Fibroblast of gingiva (primary cell): ENCODE measurements at regions not wholly inside any gene's neighbourhood (a gene's known extent, or its start where the extent isn't known, plus 50 kb on each side); places are given as distances from the start of the nearest gene placed in this dataset.
"Not testable (repeated sequence)": the region's sequence is repeated elsewhere in the genome, so short reads cannot be mapped to it uniquely, and the experiment has no call there.

Experiments
- DNase-seq: peaks from one replicate; pipeline ENCODE4 v3.0.0-alpha.2; 2011; ENCODE audit warnings: low read depth

DNA sequence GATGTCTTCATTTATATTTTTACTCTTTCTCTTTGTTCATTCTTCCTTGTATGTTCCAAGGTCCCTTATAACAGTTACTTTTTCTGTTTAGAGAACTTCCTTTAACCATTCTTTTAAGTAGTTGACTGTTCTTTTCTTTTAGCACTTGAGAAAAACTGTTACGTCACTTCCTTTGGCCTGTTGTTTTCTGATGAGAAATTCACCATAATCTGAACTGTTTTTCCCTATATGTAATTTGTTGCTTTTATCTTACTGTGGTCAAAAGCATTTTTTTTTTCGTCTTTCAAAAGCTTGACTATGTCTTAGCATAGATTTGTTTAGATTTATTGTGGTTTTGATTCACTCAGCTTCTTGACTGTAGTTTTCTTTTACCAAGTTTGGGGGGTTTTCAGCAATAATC is 1660.3 kb upstream of the PCDH10 start:
- DNase-seq: no peak

GRCh38 chr4:131496211-131496610 is 1652.9 kb upstream of the PCDH10 start:
- DNase-seq: not testable (repeated sequence)

DNA sequence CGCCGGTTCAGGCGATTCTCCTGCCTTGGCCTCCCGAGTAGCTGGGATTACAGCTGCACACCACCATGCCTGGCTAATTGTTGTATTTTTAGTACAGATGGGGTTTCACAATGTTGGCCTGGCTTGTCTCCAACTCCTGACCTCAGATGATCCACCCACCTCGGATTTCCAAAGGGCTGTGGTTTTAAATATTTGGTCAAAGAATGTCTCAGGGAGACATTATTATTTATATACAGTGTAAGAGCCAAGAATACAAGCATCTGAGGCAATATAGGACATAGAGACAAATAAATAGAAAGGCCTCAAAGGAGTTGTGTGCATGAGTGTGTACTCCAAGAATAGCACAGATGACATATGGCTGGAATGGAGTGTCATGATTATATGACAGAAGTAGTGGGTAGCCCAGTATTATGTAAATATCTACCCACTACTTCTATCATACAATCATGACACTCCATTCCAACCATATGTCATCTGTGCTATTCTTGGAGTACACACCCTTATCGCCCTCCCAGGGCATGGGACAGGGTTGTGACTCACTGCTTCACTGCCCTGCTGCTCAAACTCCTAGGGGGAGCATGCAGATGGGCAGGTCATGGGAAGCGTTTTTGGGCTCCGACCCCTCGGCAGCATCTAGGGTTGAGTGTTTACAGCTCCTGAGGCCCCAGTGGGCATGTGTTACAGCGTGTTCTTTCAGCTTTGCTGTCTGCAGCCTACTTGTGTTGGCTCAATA is 1649.8 kb upstream of the PCDH10 start:
- peak; percentile 64 for DNase-seq

DNA sequence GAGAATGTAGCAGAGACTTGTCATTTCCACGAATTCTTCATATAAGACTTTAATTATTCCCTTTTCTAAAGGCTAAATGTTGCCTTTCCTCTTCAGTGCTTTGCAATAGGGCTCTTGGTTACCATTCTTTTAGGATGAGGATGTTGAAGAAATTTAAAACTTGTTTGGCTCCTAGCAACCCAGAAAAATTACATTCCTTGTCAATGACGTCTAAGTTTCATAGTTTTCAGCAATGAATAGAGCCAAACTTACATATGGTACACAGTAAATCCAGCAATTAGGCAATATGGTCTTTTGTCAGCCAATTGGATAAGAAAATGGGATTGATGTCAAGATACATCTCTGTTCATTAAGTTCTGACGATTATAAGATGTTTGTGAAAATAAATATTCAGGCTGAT is 1639.6 kb upstream of the PCDH10 start:
- DNase-seq: peak; percentile 56

GRCh38 chr4:131526686-131527085 is 1622.4 kb upstream of the PCDH10 start:
- no peak for DNase-seq

DNA sequence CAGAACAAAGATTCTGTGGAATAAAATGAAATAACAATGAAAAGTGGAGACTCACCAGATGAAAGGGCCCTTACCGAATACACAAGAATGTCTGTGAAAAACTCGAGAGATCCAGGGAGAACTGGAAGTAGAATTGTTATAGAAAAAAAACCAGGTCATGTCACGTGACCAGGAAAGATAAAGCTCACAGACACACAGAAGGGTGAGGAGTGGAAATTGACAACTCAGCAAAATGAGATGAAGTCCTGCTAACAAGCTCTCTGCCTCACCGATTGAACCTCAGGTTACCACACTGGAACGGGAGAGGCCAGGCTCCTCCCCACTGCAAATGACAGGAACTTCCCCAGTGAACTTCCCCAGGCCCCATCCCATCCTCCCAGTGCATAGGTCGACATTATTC is 1618.0 kb upstream of the PCDH10 start:
- DNase-seq: no peak

- DNase-seq: no peak
These were observed 1614.0 kb upstream of the PCDH10 start for GRCh38 chr4:131534944-131535645.

DNA sequence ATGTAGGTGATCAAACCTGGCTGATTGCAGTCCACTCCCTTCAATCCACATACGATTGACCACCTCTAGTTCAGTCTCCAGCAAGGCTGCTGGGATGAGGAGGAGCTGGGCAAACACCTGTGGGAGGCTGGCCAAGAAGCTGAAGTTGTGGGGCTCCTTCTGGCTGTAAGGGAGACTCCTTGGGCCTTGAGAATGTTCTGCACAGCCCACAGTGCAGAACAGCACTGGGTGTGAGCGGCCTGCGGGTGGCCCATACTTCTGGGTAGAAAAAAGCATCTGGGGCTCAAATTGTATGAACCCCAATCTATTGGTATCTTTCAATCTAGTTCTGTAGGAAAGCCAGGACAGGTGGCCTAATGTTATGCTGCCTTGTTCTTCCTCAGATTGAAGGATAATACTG is 1608.8 kb upstream of the PCDH10 start:
- no peak for DNase-seq

DNA sequence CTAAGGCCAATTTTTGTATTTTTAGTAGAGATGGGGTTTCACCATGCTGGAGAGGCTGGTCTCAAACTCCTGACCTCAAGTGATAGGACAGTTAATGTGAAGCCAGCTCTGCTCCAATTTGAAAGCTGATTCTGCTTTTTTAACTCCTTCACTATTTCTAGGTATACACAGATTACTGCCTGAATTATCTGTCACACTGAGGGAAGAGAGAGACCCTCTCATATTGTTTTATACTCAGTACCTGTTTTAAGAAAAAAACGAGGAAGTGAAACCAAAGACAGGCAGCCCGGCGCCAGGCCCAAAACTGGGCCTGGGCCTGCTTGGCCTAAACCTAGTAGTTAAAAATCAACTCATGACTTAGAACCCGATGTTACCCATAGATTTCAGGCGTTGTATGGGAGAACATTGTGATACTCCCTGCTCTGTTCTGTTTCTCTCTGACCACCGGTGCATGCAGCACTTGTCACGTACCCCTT is 1601.5 kb upstream of the PCDH10 start:
- DNase-seq: no peak

DNA sequence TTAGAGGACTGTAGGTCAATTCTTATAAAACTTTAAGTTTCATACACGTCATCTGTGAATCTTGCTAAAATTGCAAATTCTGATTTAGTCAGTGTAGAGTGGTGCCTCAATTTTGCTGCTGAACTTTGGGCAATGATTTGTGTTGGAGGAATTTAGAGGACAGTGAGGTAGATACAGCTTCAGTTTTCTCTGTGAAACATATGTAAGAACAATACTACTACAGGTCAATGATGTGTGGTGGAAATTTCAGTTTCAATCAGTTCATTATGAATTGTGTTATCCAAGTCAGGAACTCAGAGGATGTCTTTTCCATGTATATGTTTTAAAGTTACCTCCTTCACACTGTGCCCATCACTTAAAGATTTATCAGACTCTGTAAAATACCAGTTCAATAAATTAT is 1597.8 kb upstream of the PCDH10 start:
- DNase-seq: no peak

DNA sequence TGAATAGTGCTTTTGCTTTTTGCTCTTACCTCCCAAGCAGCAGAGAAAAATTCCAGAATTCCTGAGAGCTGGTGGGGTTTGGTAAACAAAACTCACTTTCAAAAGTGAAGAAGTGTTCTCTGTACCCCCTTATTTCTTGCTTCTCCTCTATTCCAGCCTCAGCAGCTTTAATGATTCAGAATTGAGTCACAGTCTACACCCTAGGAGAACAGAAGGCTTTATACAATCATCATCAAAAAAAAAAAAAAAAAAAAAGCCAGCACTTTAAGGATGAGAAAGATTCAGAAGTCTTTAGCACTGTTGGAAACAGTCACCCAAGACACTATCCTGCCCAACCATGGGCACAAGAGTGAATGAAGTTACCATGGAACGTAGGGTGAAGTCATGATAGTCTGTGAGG is 1583.1 kb upstream of the PCDH10 start:
- DNase-seq: no peak

GRCh38 chr4:131584587-131584986 is 1564.5 kb upstream of the PCDH10 start:
- no peak for DNase-seq

DNA sequence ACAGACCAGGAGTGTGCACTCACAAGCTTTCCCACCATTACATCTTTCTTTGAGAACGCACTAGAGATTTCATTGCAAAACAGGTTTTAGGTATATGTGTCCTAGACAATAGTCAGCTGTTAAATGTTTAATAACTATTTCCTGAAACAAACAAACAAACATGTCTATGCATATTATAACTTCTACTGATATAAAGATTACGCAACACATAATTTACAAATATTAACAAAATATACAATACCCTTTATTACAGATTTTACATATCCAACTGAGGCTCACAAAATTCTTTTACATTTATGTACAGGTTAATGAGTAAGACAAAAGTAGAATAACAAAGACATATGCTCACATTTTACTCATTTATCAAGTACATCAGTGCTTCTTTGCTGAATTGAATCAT is 1554.0 kb upstream of the PCDH10 start:
- no peak for DNase-seq

DNA sequence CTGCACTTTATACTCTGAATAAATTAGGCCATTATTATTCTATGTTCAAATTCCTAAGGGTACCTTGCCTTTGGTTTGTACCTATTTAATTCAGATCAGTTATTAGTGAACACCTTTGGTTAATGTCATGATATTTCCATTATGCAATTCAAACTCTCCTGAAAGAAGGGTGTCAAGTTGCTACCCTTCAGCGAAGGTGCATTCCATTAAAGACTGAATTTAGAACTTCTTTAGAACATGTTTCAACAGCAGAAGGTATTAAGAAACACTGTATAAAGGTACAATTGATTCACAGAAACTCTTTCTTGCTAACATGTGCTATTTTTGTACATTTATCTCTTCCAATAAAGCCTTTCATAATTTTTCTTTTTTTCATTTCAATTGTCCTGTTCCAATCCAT is 1545.4 kb upstream of the PCDH10 start:
- DNase-seq: no peak

- DNase-seq: no peak
These were observed 1540.1 kb upstream of the PCDH10 start for GRCh38 chr4:131609039-131609438.

DNA sequence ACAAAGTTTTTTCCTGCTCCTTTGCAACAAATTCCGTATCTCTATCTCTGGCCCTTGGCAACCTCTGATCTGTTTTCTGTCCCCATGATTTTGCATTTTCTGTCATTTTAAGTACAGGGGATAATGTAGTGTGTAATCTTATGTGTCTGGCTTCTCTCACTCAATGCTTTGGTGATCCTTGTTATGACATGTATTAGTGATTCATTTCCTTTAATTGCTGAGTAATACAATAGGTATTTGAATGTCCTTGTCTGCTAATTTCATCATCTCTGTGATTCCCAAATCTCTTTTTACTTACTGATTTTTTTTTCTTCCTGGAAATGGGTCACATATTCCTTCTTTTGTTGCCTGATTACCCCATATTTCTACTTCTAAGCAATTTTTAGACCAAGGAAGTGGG is 1538.6 kb upstream of the PCDH10 start:
- peak; percentile 34 for DNase-seq

DNA sequence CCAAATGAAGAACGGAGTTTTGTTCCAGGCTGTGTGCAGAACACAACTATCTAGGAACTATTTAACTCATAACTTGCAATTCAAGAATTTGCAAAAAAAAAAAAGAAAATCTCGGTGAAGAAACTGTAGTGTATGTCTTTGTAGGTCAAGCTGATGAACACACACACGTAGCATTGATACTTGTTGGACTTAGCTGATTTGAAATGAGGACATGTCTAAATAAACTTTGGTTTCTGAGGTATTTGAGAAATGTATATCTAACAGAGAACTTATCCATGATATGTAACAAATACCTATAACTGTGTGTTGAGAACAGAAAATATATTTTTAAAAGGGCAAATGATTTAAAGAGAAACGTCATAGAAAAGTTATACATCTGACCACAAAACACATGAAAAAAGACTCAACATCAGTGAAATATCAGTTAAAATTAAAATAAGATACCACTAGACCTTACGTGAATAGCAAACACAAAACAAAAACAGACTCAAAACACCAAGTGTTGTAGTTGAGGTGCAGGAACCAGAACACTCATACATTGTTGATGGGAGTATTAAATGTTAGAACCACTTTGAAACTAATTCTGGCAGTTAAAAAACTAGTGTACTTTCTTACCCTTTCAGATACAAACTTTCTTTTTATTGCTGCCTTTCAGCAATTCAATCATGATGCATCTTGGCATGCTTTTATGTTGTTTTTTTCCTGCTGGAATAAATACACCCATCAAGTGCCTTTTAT is 1535.8 kb upstream of the PCDH10 start:
- no peak for DNase-seq

- DNase-seq: no peak
These were observed 1535.3 kb upstream of the PCDH10 start for GRCh38 chr4:131613824-131614216.

DNA sequence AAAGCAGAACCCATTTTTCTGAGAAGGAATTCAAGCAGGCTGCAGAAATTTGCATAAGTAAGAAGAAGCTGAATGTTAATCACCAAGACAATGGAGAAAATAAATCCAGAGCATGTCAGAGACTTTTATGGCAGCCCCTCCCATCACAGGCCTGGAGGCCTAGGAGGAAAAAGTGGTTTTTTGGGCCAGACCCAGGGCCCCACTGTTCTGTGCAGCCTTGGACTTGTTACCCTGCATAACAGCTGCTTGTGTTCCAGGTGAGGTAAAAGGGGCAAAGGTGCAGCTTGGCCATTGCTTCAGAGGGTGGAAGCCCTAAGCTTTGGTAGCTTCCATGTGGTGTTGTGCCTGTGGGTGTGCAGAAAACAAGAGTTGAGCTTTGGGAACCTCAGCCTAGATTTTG is 1516.2 kb upstream of the PCDH10 start:
- no peak for DNase-seq

- no peak for DNase-seq
These were observed 1513.9 kb upstream of the PCDH10 start for GRCh38 chr4:131635191-131635590.

- no peak for DNase-seq
These were observed 1510.3 kb upstream of the PCDH10 start for GRCh38 chr4:131638781-131639180.

DNA sequence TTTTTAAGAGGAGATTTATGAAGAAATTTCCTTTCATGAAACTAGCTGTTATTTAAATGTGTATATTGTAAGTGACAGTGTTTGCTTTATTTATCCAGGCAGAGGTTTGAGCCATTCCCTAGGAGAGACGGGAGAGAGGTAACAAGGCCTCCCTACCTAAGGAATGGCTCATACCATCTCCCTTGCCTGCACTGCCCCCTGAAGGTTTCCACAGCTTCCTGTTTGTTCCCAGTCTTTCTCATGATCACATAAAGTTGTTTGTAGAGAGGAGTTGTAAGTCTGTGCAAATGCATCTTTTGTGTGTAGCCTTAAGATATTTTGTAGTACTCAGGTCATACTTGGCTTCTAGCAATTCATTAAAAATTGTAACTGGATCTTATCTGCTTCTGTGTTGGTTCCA is 1504.5 kb upstream of the PCDH10 start:
- DNase-seq: no peak

- no peak for DNase-seq
These were observed 1499.9 kb upstream of the PCDH10 start for GRCh38 chr4:131649227-131649626.
